ENCODE measurements at regions not wholly inside any gene's neighbourhood (a gene's known extent, or its start where the extent isn't known, plus 50 kb on each side); places are given as distances from the start of the nearest gene placed in this dataset.
"Not testable (repeated sequence)": the region's sequence is repeated elsewhere in the genome, so short reads cannot be mapped to it uniquely, and the experiment has no call there.

- DNase-seq, result no peak
- no peak overlapping the region for H3K9ac ChIP-seq (ENCODE audit: low read depth in 2 of 2, low read length in 2 of 2)
- TF ChIP-seq CTCF (IDR thresholded peaks at IDR 0.05), result no peak
- H3K4me1 ChIP-seq, result no peaks in the 10 kb centered on the region
- intact Hi-C loops (cut with DNase I), result no loop called here
- H3K4me3 ChIP-seq, result no peak overlapping the region
- H3K27me3 ChIP-seq, result no peaks in the 10 kb centered on the region
- H3K36me3 ChIP-seq, result no peaks in the 10 kb centered on the region
- no peaks in the 10 kb centered on the region for H3K9me3 ChIP-seq
- no peak overlapping the region for H3K27ac ChIP-seq
These were observed 1024.8 kb downstream of the TLE1 start for GRCh38 chr9:80664327-80665210.

GRCh38 chr9:80659751-80660150 lies 1029.6 kb downstream of the TLE1 start:
- H3K4me3 ChIP-seq; intact Hi-C loops (cut with DNase I); H3K36me3 ChIP-seq; H3K9me3 ChIP-seq; H3K27me3 ChIP-seq; H3K27ac ChIP-seq; H3K9ac ChIP-seq (ENCODE audit: low read depth in 2 of 2, low read length in 2 of 2); H3K4me1 ChIP-seq; DNase-seq: not testable (repeated sequence)

GRCh38 chr9:80651044-80651443 lies 1038.3 kb downstream of the TLE1 start:
- no peaks in the 10 kb centered on the region for H3K36me3 ChIP-seq
- TF ChIP-seq CTCF (IDR thresholded peaks at IDR 0.05), result no peak
- no peak for DNase-seq
- no peaks in the 10 kb centered on the region for H3K4me1 ChIP-seq
- H3K4me3 ChIP-seq, result no peak overlapping the region
- intact Hi-C loops (cut with DNase I), result no loop called here
- H3K9me3 ChIP-seq, result no peaks in the 10 kb centered on the region
- no peak overlapping the region for H3K9ac ChIP-seq (ENCODE audit: low read depth in 2 of 2, low read length in 2 of 2)
- H3K27me3 ChIP-seq, result no peaks in the 10 kb centered on the region
- H3K27ac ChIP-seq, result no peak overlapping the region

- TF ChIP-seq CTCF (IDR thresholded peaks at IDR 0.05), result no peak
- no peak overlapping the region for H3K27ac ChIP-seq
- no peak overlapping the region for H3K9ac ChIP-seq (ENCODE audit: low read depth in 2 of 2, low read length in 2 of 2)
- no peaks in the 10 kb centered on the region for H3K4me1 ChIP-seq
- no peaks in the 10 kb centered on the region for H3K9me3 ChIP-seq
- H3K36me3 ChIP-seq, result no peaks in the 10 kb centered on the region
- H3K4me3 ChIP-seq, result no peak overlapping the region
- no peak for DNase-seq
- intact Hi-C loops (cut with DNase I), result no loop called here
- H3K27me3 ChIP-seq, result no peaks in the 10 kb centered on the region
These were observed 1039.9 kb downstream of the TLE1 start for GRCh38 chr9:80649496-80649895.

- intact Hi-C loops (cut with DNase I), result no loop called here
- H3K9ac ChIP-seq (ENCODE audit: low read depth in 2 of 2, low read length in 2 of 2), result no peak overlapping the region
These were observed 1040.3 kb downstream of the TLE1 start for GRCh38 chr9:80649001-80649420.

More at GRCh38 chr9:80649001-80649420, 1040.3 kb downstream of the TLE1 start:
- no peaks in the 10 kb centered on the region for H3K9me3 ChIP-seq
- no peak overlapping the region for H3K27ac ChIP-seq
- H3K27me3 ChIP-seq, result no peaks in the 10 kb centered on the region
- H3K36me3 ChIP-seq, result no peaks in the 10 kb centered on the region
- peak; percentile 23 for DNase-seq
- H3K4me1 ChIP-seq, result no peaks in the 10 kb centered on the region
- TF ChIP-seq CTCF (IDR thresholded peaks at IDR 0.05), result no peak
- H3K4me3 ChIP-seq, result no peak overlapping the region
